Activated CD8-positive, alpha-beta T cell treated with anti-CD3 and anti-CD28 coated beads for 36 hours (primary cell): ENCODE measurements at regions not wholly inside any gene's neighbourhood (a gene's known extent, or its start where the extent isn't known, plus 50 kb on each side); places are given as distances from the start of the nearest gene placed in this dataset.

Source experiments
- ATAC-seq: fragments of 200-7000 bp; cut with Tn5 transposase; one replicate; pipeline ENCODE4 v1.10.0; 2021; ENCODE audit warnings: mild to moderate bottlenecking, moderate library complexity
- CTCF ChIA-PET: fragments of 350-600 bp; sonication (Branson Sonifier 250); formaldehyde crosslinking; loops from one replicate; lab custom pipeline; 2021; ENCODE audit warnings: antibody characterized with exemption; lab: Charles Lee
- POLR2A ChIA-PET: fragments of 350-600 bp; sonication (Branson Sonifier 250); formaldehyde crosslinking; loops from one replicate; lab custom pipeline; 2021; ENCODE audit warnings: antibody characterized with exemption; lab: Charles Lee
- DNase-seq: peaks from one replicate; pipeline ENCODE4 v3.0.0-alpha.2; 2020
- H3K27ac Mint-ChIP-seq: one replicate; pipeline ENCODE4 v1.8.0; 2021; ENCODE audit warnings: mild to moderate bottlenecking, mixed read lengths
- H3K27me3 Mint-ChIP-seq: one replicate; pipeline ENCODE4 v1.8.0; 2021; ENCODE audit warnings: mixed read lengths
- H3K36me3 Mint-ChIP-seq: one replicate; pipeline ENCODE4 v1.8.0; 2021; ENCODE audit warnings: low read depth, mixed read lengths
- H3K4me1 Mint-ChIP-seq: one replicate; pipeline ENCODE4 v1.8.0; 2021; ENCODE audit warnings: low read depth, mixed read lengths
- H3K4me3 Mint-ChIP-seq: one replicate; pipeline ENCODE4 v1.8.0; 2021; ENCODE audit warnings: mild to moderate bottlenecking, moderate library complexity, mixed read lengths
- H3K9me3 Mint-ChIP-seq: one replicate; pipeline ENCODE4 v1.8.0; 2021; ENCODE audit warnings: mixed read lengths
- CTCF ChIP-seq: fragments of 200-600 bp; IDR thresholded peaks from one replicate; pipeline ENCODE4 v1.8.0; 2022; ENCODE audit warnings: antibody characterized with exemption, mild to moderate bottlenecking
- intact Hi-C: fragments of 100-400 bp; cut with micrococcal nuclease; formaldehyde crosslinking; loops from one replicate; pipeline ENCODE4 v1.10.0; 2022

- TF ChIP-seq CTCF, result no peak
- Mint-ChIP-seq H3K36me3 (no peaks in the 10 kb centered on the region), H3K4me3 (no peak overlapping the region), H3K27me3 (peaks cover 2% of the 10 kb centered on the region), H3K9me3 (no peaks in the 10 kb centered on the region), H3K4me1 (no peaks in the 10 kb centered on the region), H3K27ac (no peak overlapping the region)
- DNase-seq (no peak), ATAC-seq (no peak)
- ChIA-PET POLR2A (no interaction called here), CTCF (no interaction called here)
- intact Hi-C loops, result no loop called here
Observed at GRCh38 chr2:121873864-121874263, 118.4 kb downstream of the TSN start.

DNA sequence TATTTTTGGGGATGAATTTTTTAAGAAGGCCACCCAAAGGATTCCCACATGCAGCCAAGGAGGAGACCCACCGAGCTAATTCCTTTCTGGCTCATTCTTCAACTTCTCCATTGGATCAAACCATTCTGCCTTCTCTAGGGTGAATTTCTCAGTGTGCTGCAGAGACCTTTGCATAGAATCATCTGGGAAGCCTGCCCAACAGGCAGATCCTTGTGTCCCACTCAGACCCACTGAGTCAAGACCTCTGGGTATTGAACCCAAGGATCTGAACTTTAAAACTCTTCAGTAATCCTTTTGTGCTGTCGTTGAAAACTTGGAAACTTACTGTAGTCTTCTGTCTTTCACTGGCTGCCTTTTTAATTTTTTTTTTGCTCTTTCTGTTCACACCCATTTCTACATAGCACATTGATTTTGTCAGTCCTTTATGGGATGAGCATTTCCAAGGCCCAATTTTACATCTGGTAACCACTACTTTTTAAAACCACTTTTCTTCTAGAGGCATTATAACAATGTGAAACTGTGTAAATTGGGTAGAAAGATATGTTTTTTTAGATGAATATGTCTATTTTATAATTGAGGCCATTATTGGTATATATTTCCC lies 120.2 kb downstream of the TSN start:
- ChIA-PET CTCF (interaction anchor here (1.3 kb wide), 1 partner anchor 22 kb away, joined by 3 read pairs; no protein-coding TSS in a partner anchor), POLR2A (interaction anchor here (0.6 kb wide), 1 partner anchor 772 kb away, joined by 3 read pairs; no protein-coding TSS in a partner anchor)
- Mint-ChIP-seq H3K4me3 (no peak overlapping the region), H3K9me3 (no peaks in the 10 kb centered on the region), H3K27ac (no peak overlapping the region), H3K27me3 (peaks cover 2% of the 10 kb centered on the region), H3K4me1 (no peaks in the 10 kb centered on the region), H3K36me3 (no peaks in the 10 kb centered on the region)
- no peak for ATAC-seq
- TF ChIP-seq CTCF, result no peak
- no peak for DNase-seq
- intact Hi-C loops, result no loop called here

DNA sequence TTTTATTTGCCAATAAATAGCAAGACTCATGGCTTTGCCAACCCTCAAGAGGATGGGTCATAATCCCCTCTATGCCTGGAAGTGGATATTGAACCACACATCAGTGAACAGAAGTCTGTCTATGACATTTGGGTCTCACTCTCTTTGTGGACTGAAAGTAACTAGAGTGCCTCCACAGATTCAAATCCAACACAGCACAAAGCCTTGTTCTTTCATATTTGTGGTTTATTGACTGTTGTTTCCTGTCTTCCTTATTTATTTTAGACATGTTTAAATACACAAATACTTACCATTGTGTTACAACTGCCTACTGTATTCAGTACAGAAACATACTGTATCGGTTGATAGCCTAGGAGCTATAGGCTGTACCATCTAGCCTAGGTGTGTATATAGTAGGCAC lies 121.9 kb downstream of the TSN start:
- no peaks in the 10 kb centered on the region for H3K4me1 Mint-ChIP-seq
- ChIA-PET POLR2A (interaction anchor here (0.6 kb wide), 1 partner anchor 1182 kb away, joined by 3 read pairs; no protein-coding TSS in a partner anchor), CTCF (no interaction called here)
- no peak for ATAC-seq
- intact Hi-C loops, result no loop called here
- TF ChIP-seq CTCF, result no peak
- H3K9me3 Mint-ChIP-seq, result no peaks in the 10 kb centered on the region
- DNase-seq, result no peak
- H3K27me3 Mint-ChIP-seq, result peaks cover 3% of the 10 kb centered on the region
- H3K27ac Mint-ChIP-seq, result no peak overlapping the region
- no peaks in the 10 kb centered on the region for H3K36me3 Mint-ChIP-seq
- H3K4me3 Mint-ChIP-seq, result no peak overlapping the region

DNA sequence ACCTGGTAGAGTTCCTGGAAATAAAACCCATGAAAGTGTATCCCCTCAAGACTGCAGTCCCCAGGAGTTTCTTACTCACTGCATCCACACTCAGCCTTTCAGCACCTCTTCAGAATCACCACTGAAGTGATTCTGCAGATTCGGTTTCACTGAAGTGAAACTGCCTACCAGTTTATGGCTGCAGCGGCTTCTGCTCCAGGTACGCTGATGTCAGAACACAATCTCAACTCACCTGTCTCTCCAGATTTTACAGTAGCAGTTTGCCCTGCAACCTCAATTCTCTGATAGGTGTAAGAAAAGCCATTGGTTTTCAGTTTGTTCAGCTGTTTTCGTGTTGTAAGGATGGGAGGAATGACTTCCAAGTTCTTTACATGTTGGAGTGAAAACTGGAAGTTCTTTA lies 124.8 kb downstream of the TSN start:
- Mint-ChIP-seq H3K9me3 (no peaks in the 10 kb centered on the region), H3K27ac (no peak overlapping the region), H3K4me1 (no peaks in the 10 kb centered on the region), H3K27me3 (peaks cover 3% of the 10 kb centered on the region), H3K36me3 (no peaks in the 10 kb centered on the region), H3K4me3 (no peak overlapping the region)
- no peak for DNase-seq
- ChIA-PET POLR2A (no interaction called here), CTCF (no interaction called here)
- ATAC-seq, result no peak
- no peak for TF ChIP-seq CTCF
- intact Hi-C loops, result no loop called here

DNA sequence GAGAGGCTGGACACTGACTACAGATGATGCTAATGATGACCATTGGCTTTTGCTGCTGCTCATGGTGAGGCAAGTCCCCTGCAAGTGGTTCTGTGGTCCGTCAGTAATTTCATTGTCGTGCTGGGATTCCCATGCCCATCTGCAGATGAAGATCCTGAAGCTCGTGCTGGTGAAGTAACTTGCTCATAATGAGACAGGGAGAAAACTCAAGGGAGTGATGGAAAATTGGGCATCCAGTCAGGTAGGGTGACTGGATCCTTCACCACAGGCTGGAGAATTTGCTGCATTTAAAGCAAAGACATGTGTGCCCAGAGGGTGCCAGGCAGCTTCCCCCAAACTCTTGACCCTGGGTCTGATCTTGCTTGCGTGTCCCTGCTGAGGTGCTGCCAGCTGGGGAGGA lies 125.6 kb downstream of the TSN start:
- DNase-seq (no peak), ATAC-seq (no peak)
- Mint-ChIP-seq H3K27me3 (peaks cover 3% of the 10 kb centered on the region), H3K27ac (no peak overlapping the region), H3K4me3 (no peak overlapping the region), H3K9me3 (no peaks in the 10 kb centered on the region), H3K4me1 (no peaks in the 10 kb centered on the region), H3K36me3 (no peaks in the 10 kb centered on the region)
- intact Hi-C loops, result no loop called here
- ChIA-PET CTCF (interaction anchor here (1.4 kb wide), 1 partner anchor 17 kb away, joined by 3 read pairs; no protein-coding TSS in a partner anchor), POLR2A (no interaction called here)
- no peak for TF ChIP-seq CTCF
